ENCODE measurements at regions not wholly inside any gene's neighbourhood (a gene's known extent, or its start where the extent isn't known, plus 50 kb on each side); places are given as distances from the start of the nearest gene placed in this dataset.

DNA sequence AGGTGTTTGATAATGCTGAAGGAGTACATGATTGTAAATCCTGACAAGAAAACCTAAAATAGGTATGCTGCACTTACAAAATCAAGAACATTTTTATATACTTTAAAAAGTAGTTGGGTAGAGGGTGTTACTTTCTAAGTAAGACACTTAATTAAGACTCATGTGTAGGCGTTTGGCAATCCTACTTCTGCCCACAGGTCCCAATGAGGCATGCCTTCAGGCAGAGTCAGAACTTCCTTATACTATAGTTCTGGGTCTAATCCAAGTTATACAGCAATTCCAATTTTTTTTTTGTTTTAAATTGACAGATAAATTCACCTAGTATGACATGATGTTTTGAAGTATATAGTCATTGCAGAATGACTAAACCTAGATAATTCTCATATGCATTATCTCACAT is 1188.5 kb upstream of the PHF14 start:
- Mint-ChIP-seq H3K36me3 (no peaks in the 10 kb centered on the region), H3K4me3 (no peak overlapping the region), H3K9me3 (peaks cover 0 to 21% (median 7%) of the 10 kb centered on the region in 11 donors), H3K4me1 (no peaks in the 10 kb centered on the region), H3K27me3 (no peaks in the 10 kb centered on the region), H3K27ac (no peak overlapping the region)
- intact Hi-C loops (cut with micrococcal nuclease) = no loop called here
- CTCF ChIA-PET = no interaction called here
- Histone ChIP-seq H3K9me3 (ENCODE audit: control insufficient read depth in 2 of 3, low read length in 3 of 3) (no peaks in the 10 kb centered on the region), H3K27me3 (ENCODE audit: control insufficient read depth in 2 of 2, insufficient read depth in 2 of 2, low read length in 2 of 2) (no peaks in the 10 kb centered on the region), H3K27ac (ENCODE audit: low read depth, low read length) (no peak overlapping the region), H3K36me3 (ENCODE audit: control insufficient read depth in 2 of 3, insufficient read depth in 3 of 3, low read length in 3 of 3) (no peaks in the 10 kb centered on the region), H3K4me1 (ENCODE audit: control insufficient read depth in 2 of 2, insufficient read depth in 2 of 2, low read length in 2 of 2) (no peaks in the 10 kb centered on the region), H3K4me3 (ENCODE audit: low read length) (no peak overlapping the region)
- no peak for DNase-seq
- POLR2A ChIA-PET = no interaction called here
- ATAC-seq = no peak

DNA sequence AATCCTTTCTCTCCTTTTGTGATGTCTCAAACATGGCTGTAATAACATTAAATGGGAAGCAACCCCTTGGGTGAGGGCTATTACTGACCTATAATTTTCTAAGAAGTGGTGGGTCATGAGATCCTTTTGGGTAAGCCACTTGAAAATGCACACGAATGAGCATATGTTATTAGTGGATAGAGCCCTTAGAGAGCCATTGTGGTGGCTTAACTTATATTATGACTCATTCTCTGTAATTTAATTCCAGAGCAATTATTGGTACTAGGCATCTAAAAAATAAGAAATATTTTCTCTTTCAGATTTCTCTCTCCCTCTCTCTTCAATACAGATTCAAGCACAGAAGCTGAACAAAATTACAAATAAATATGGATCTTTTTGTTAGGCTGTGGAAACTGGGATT is 1177.4 kb upstream of the PHF14 start:
- Mint-ChIP-seq H3K27me3 (no peaks in the 10 kb centered on the region), H3K36me3 (no peaks in the 10 kb centered on the region), H3K9me3 (peaks cover 0 to 23% (median 5%) of the 10 kb centered on the region in 11 donors), H3K4me1 (no peaks in the 10 kb centered on the region), H3K4me3 (no peak overlapping the region), H3K27ac (no peak overlapping the region)
- no peak overlapping the region for H3K4me3 ChIP-seq (ENCODE audit: low read length)
- no peak overlapping the region for H3K27ac ChIP-seq (ENCODE audit: low read depth, low read length)
- no peaks in the 10 kb centered on the region for H3K36me3 ChIP-seq (ENCODE audit: control insufficient read depth in 2 of 3, insufficient read depth in 3 of 3, low read length in 3 of 3)
- ATAC-seq (no peak), DNase-seq (no peak)
- no peaks in the 10 kb centered on the region for H3K4me1 ChIP-seq (ENCODE audit: control insufficient read depth in 2 of 2, insufficient read depth in 2 of 2, low read length in 2 of 2)
- H3K27me3 ChIP-seq (ENCODE audit: control insufficient read depth in 2 of 2, insufficient read depth in 2 of 2, low read length in 2 of 2) = no peaks in the 10 kb centered on the region
- CTCF ChIA-PET = no interaction called here
- intact Hi-C loops (cut with micrococcal nuclease) = no loop called here
- no peaks in the 10 kb centered on the region for H3K9me3 ChIP-seq (ENCODE audit: control insufficient read depth in 2 of 3, low read length in 3 of 3)
- POLR2A ChIA-PET = no interaction called here

DNA sequence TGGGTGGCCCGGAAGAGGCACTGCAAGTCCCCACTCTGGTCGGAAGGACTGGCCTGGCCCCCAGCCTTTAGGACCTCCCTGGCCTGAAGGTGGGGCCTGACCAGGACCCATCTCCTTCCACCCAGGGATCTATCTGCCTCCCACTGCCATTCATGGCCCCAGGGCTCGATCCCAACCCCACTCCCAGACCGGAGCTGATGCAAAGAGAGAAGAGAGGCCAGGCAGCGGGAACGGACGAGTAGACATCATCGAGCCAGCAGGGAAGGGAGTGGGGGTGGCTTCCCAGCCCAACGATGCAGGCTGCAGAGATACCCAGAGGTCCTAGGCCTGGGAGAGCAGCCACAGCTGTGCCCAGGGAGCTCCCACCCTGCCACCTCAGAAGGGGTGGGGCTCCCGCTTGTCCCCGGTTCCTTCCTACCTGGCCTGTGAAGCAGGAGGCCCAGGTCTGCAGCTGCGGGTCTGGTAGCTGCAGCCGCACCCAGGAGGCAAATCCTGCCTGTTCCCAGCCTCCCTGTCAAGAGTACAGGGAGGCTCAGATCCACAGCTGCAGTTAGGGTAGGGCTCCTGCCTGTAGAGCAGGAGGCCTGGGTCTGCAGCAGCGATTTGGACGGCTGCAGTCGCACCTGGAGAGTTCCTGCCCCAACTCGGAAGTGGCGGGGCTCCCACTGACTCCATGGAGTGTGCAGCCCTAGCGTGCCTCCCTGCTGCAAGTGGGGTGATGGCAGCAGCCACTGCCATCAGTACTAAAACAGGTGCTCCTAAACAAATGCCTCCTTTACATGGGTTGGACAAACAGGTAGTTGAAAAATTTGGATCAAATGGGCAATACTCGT is 1151.0 kb upstream of the PHF14 start:
- Histone ChIP-seq H3K27ac (ENCODE audit: low read depth, low read length) (no peak overlapping the region), H3K36me3 (ENCODE audit: control insufficient read depth in 2 of 3, insufficient read depth in 3 of 3, low read length in 3 of 3) (no peaks in the 10 kb centered on the region), H3K4me3 (ENCODE audit: low read length) (no peak overlapping the region), H3K27me3 (ENCODE audit: control insufficient read depth in 2 of 2, insufficient read depth in 2 of 2, low read length in 2 of 2) (no peaks in the 10 kb centered on the region), H3K9me3 (ENCODE audit: control insufficient read depth in 2 of 3, low read length in 3 of 3) (no peaks in the 10 kb centered on the region), H3K4me1 (ENCODE audit: control insufficient read depth in 2 of 2, insufficient read depth in 2 of 2, low read length in 2 of 2) (no peaks in the 10 kb centered on the region)
- ChIA-PET POLR2A (no interaction called here), CTCF (no interaction called here)
- no peaks in the 10 kb centered on the region for H3K36me3 Mint-ChIP-seq
- peak; percentile 24 for ATAC-seq
- H3K27me3 Mint-ChIP-seq = no peaks in the 10 kb centered on the region
- intact Hi-C loops (cut with micrococcal nuclease) = no loop called here
- DNase-seq = no peak
- no peak overlapping the region for H3K4me3 Mint-ChIP-seq
- no peak overlapping the region for H3K27ac Mint-ChIP-seq
- H3K4me1 Mint-ChIP-seq = no peaks in the 10 kb centered on the region
- H3K9me3 Mint-ChIP-seq = peaks cover 0 to 32% (median 11%) of the 10 kb centered on the region in 11 donors

DNA sequence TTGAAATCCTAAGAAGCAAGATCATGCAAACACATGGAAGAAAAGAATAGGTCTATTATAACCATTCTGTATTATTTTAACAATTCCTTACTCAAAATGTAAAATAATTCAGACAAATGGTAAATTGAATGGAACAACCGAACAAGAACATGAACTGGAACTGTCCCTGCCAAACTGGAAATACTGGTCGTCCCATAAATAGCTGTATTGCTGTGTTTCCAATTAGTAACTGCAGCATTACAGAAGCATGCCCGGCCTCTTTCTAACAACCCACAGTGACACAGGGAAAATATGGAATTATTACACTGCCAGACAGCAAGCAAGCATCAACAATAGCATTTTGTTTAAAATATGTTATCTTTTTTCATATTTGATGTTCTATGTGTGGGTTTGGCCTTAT is 1138.5 kb upstream of the PHF14 start:
- Mint-ChIP-seq H3K36me3 (no peaks in the 10 kb centered on the region), H3K4me3 (no peak overlapping the region), H3K27ac (no peak overlapping the region), H3K27me3 (no peaks in the 10 kb centered on the region), H3K4me1 (no peaks in the 10 kb centered on the region), H3K9me3 (peaks cover 0 to 18% (median 0%) of the 10 kb centered on the region in 11 donors)
- Histone ChIP-seq H3K4me1 (ENCODE audit: control insufficient read depth in 2 of 2, insufficient read depth in 2 of 2, low read length in 2 of 2) (no peaks in the 10 kb centered on the region), H3K4me3 (ENCODE audit: low read length) (no peak overlapping the region), H3K9me3 (ENCODE audit: control insufficient read depth in 2 of 3, low read length in 3 of 3) (no peaks in the 10 kb centered on the region), H3K27me3 (ENCODE audit: control insufficient read depth in 2 of 2, insufficient read depth in 2 of 2, low read length in 2 of 2) (no peaks in the 10 kb centered on the region), H3K27ac (ENCODE audit: low read depth, low read length) (no peak overlapping the region), H3K36me3 (ENCODE audit: control insufficient read depth in 2 of 3, insufficient read depth in 3 of 3, low read length in 3 of 3) (no peaks in the 10 kb centered on the region)
- ChIA-PET POLR2A (no interaction called here), CTCF (no interaction called here)
- DNase-seq (no peak), ATAC-seq (no peak)
- intact Hi-C loops (cut with micrococcal nuclease) = no loop called here

DNA sequence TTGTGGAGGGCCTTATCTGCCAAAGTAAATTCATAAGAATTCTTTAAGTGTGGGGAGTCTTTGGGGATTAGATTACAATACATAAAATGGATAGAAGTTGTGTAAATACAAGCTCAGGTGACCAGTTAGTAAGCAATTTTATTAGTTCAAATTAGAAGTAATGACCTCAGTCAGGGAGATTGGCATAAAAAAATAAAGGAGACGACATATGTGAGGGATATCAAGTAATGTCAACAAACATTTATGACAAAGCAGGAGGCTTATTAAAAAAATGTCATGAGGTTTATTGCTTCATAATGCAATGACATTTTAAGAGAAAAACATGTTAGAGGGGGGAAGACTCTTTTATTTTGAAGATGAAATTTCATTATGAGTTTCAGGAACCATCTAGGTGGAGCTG is 1137.0 kb upstream of the PHF14 start:
- Mint-ChIP-seq H3K36me3 (no peaks in the 10 kb centered on the region), H3K4me3 (no peak overlapping the region), H3K9me3 (peaks cover 0 to 17% (median 0%) of the 10 kb centered on the region in 11 donors), H3K27ac (no peak overlapping the region), H3K4me1 (no peaks in the 10 kb centered on the region), H3K27me3 (no peaks in the 10 kb centered on the region)
- ChIA-PET CTCF (no interaction called here), POLR2A (no interaction called here)
- no peaks in the 10 kb centered on the region for H3K4me1 ChIP-seq (ENCODE audit: control insufficient read depth in 2 of 2, insufficient read depth in 2 of 2, low read length in 2 of 2)
- no peaks in the 10 kb centered on the region for H3K36me3 ChIP-seq (ENCODE audit: control insufficient read depth in 2 of 3, insufficient read depth in 3 of 3, low read length in 3 of 3)
- DNase-seq (no peak), ATAC-seq (no peak)
- intact Hi-C loops (cut with micrococcal nuclease) = no loop called here
- H3K27ac ChIP-seq (ENCODE audit: low read depth, low read length) = no peak overlapping the region
- H3K4me3 ChIP-seq (ENCODE audit: low read length) = no peak overlapping the region
- H3K27me3 ChIP-seq (ENCODE audit: control insufficient read depth in 2 of 2, insufficient read depth in 2 of 2, low read length in 2 of 2) = no peaks in the 10 kb centered on the region
- H3K9me3 ChIP-seq (ENCODE audit: control insufficient read depth in 2 of 3, low read length in 3 of 3) = no peaks in the 10 kb centered on the region

DNA sequence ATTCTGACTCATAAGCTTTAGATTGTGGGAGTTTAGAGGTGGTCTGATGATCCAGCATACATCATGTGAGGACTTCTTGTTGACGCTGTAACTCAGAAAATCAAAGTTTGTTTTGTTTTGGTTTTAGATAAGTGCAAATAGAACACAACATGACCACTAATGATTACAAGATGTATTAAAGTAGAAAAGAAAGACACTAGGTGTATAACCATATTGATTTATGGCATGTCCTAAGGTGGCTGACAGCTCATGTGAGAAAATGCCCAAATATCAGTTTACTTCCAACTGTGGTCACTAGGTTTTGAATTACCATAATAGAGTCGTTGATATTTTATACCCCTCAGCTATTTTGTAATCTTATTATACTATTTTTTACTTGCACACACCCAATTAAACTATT is 1131.4 kb upstream of the PHF14 start:
- Histone ChIP-seq H3K4me1 (ENCODE audit: control insufficient read depth in 2 of 2, insufficient read depth in 2 of 2, low read length in 2 of 2) (no peaks in the 10 kb centered on the region), H3K27ac (ENCODE audit: low read depth, low read length) (no peak overlapping the region), H3K4me3 (ENCODE audit: low read length) (no peak overlapping the region), H3K27me3 (ENCODE audit: control insufficient read depth in 2 of 2, insufficient read depth in 2 of 2, low read length in 2 of 2) (no peaks in the 10 kb centered on the region), H3K9me3 (ENCODE audit: control insufficient read depth in 2 of 3, low read length in 3 of 3) (no peaks in the 10 kb centered on the region), H3K36me3 (ENCODE audit: control insufficient read depth in 2 of 3, insufficient read depth in 3 of 3, low read length in 3 of 3) (no peaks in the 10 kb centered on the region)
- CTCF ChIA-PET = no interaction called here
- Mint-ChIP-seq H3K9me3 (peaks cover 0 to 12% (median 1%) of the 10 kb centered on the region in 11 donors), H3K27ac (no peak overlapping the region), H3K27me3 (no peaks in the 10 kb centered on the region), H3K36me3 (no peaks in the 10 kb centered on the region), H3K4me1 (no peaks in the 10 kb centered on the region), H3K4me3 (no peak overlapping the region)
- intact Hi-C loops (cut with micrococcal nuclease) = no loop called here
- DNase-seq (no peak), ATAC-seq (no peak)
- POLR2A ChIA-PET = no interaction called here

DNA sequence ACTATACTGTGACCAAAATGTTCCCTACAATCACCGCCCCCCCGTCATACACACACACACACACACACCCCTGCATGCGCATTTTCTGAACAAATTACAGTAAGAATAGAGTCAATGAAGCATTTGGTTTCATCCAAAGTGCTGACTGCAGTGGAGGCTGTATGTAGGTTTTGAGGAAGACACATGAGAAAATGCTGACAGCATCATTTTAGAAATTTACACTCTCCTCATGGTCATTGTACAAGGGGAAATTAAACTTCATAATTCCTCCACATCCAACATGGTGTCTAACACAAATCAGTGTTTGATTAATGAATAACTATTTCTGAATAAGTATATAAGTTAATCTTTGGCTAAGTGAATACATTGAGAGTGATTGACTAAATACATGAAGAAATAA is 1126.8 kb upstream of the PHF14 start:
- no peaks in the 10 kb centered on the region for H3K4me1 ChIP-seq (ENCODE audit: control insufficient read depth in 2 of 2, insufficient read depth in 2 of 2, low read length in 2 of 2)
- no peaks in the 10 kb centered on the region for H3K36me3 ChIP-seq (ENCODE audit: control insufficient read depth in 2 of 3, insufficient read depth in 3 of 3, low read length in 3 of 3)
- no peaks in the 10 kb centered on the region for H3K4me1 Mint-ChIP-seq
- no peak overlapping the region for H3K4me3 Mint-ChIP-seq
- no peak overlapping the region for H3K4me3 ChIP-seq (ENCODE audit: low read length)
- ChIA-PET CTCF (no interaction called here), POLR2A (no interaction called here)
- ATAC-seq (no peak), DNase-seq (no peak)
- H3K27ac ChIP-seq (ENCODE audit: low read depth, low read length) = no peak overlapping the region
- no peaks in the 10 kb centered on the region for H3K27me3 Mint-ChIP-seq
- no peak overlapping the region for H3K27ac Mint-ChIP-seq
- no peaks in the 10 kb centered on the region for H3K27me3 ChIP-seq (ENCODE audit: control insufficient read depth in 2 of 2, insufficient read depth in 2 of 2, low read length in 2 of 2)
- no peaks in the 10 kb centered on the region for H3K9me3 ChIP-seq (ENCODE audit: control insufficient read depth in 2 of 3, low read length in 3 of 3)
- peaks cover 0 to 9% (median 1%) of the 10 kb centered on the region in 11 donors for H3K9me3 Mint-ChIP-seq
- H3K36me3 Mint-ChIP-seq = no peaks in the 10 kb centered on the region
- intact Hi-C loops (cut with micrococcal nuclease) = no loop called here

Measured in naive thymus-derived CD4-positive, alpha-beta T cell (primary cell).